Activated CD8-positive, alpha-beta memory T cell treated with anti-CD3 and anti-CD28 coated beads, Interleukin-2, amount 50 U/mL, for 24 hours (primary cell): ENCODE measurements at regions not wholly inside any gene's neighbourhood (a gene's known extent, or its start where the extent isn't known, plus 50 kb on each side); places are given as distances from the start of the nearest gene placed in this dataset.
"Not testable (repeated sequence)": the region's sequence is repeated elsewhere in the genome, so short reads cannot be mapped to it uniquely, and the experiment has no call there.

ENCODE experiments used
- DNase-seq: peaks from one replicate; pipeline ENCODE4 v3.0.0-alpha.2; 2020; ENCODE audit errors: extremely low read depth

- no peak for DNase-seq
Measured at GRCh38 chr21:33993286-33994231, 78.0 kb upstream of the ATP5PO start.

GRCh38 chr21:33992412-33992811 lies 76.8 kb upstream of the ATP5PO start:
- DNase-seq: not testable (repeated sequence)

- DNase-seq: no peak
Measured at GRCh38 chr21:33991133-33991532, 75.5 kb upstream of the ATP5PO start.

- DNase-seq: no peak
Measured at GRCh38 chr21:33989440-33989839, 73.8 kb upstream of the ATP5PO start.

GRCh38 chr21:33988237-33989017 lies 72.8 kb upstream of the ATP5PO start:
- no peak for DNase-seq

- no peak for DNase-seq
Measured at GRCh38 chr21:33987461-33987860, 71.9 kb upstream of the ATP5PO start.

GRCh38 chr21:33985117-33986050 lies 69.8 kb upstream of the ATP5PO start:
- no peak for DNase-seq

- DNase-seq: no peak
Measured at GRCh38 chr21:33984021-33984481, 68.4 kb upstream of the ATP5PO start.

GRCh38 chr21:33981391-33982101 lies 65.9 kb upstream of the ATP5PO start:
- DNase-seq: no peak

GRCh38 chr21:33980276-33980916 lies 64.8 kb upstream of the ATP5PO start:
- DNase-seq: no peak

GRCh38 chr21:33978585-33978984 lies 63.0 kb upstream of the ATP5PO start:
- no peak for DNase-seq

GRCh38 chr21:33977721-33978369 lies 62.2 kb upstream of the ATP5PO start:
- DNase-seq: no peak

- no peak for DNase-seq
Measured at GRCh38 chr21:33977017-33977720, 61.6 kb upstream of the ATP5PO start.

- no peak for DNase-seq
Measured at GRCh38 chr21:33976082-33977016, 60.7 kb upstream of the ATP5PO start.

GRCh38 chr21:33975548-33976081 lies 60.0 kb upstream of the ATP5PO start:
- DNase-seq: peak; percentile 42

- DNase-seq: no peak
Measured at GRCh38 chr21:33974513-33975468, 59.2 kb upstream of the ATP5PO start.

GRCh38 chr21:33973268-33973667 lies 57.7 kb upstream of the ATP5PO start:
- DNase-seq: no peak
